Panc1 (cell line): ENCODE measurements at regions not wholly inside any gene's neighbourhood (a gene's known extent, or its start where the extent isn't known, plus 50 kb on each side); places are given as distances from the start of the nearest gene placed in this dataset.

Source experiments
- ATAC-seq: fragments of 200-7000 bp; cut with Tn5 transposase; 2 replicates; pipeline ENCODE4 v1.9.1; 2020; ENCODE audit warnings: mild to moderate bottlenecking, moderate library complexity
- BruUV-seq: library from RNA; stranded (reverse); fragments of 400-500 nt; replicated peaks from 2 replicates; lab custom pipeline; 2021; lab: Mats Ljungman, UMichigan
- CTCF ChIA-PET: fragments of 300-600 bp; sonication (Branson Sonifier 250); formaldehyde crosslinking; loops from one replicate; lab custom pipeline; 2022; ENCODE audit warnings: antibody characterized with exemption; lab: Charles Lee
- POLR2A ChIA-PET: fragments of 300-600 bp; sonication (Branson Sonifier 250); formaldehyde crosslinking; loops from one replicate; lab custom pipeline; 2022; ENCODE audit warnings: antibody characterized with exemption; lab: Charles Lee
- DNase-seq: peaks from one replicate; pipeline ENCODE4 v3.0.0-alpha.2; 2010; ENCODE audit warnings: low read depth, low spot score
- H3K27ac ChIP-seq: 2 replicates; pipeline ENCODE4 v1.5.1; 2011; ENCODE audit warnings: mild to moderate bottlenecking, low read length, inconsistent platforms
- H3K27me3 ChIP-seq: fragments of 200-500 bp; sonication (Bioruptor generic); 2 replicates; pipeline ENCODE4 v1.6.0; 2014; ENCODE audit warnings: low read length, inconsistent platforms; ENCODE audit not compliant: control insufficient read depth, insufficient read depth
- H3K36me3 ChIP-seq: fragments of 200-500 bp; sonication (Bioruptor generic); 2 replicates; pipeline ENCODE4 v1.5.1; 2014; ENCODE audit warnings: inconsistent platforms, mild to moderate bottlenecking, low read length, moderate library complexity; ENCODE audit not compliant: control insufficient read depth, insufficient read depth
- H3K4me1 ChIP-seq: 2 replicates; pipeline ENCODE4 v1.5.1; 2011; ENCODE audit warnings: inconsistent platforms, mild to moderate bottlenecking, low read length, moderate library complexity; ENCODE audit not compliant: control insufficient read depth, insufficient read depth
- H3K4me3 ChIP-seq, 2 experiments: 2 replicates each; pipeline ENCODE4 v1.5.1; 2011 to 2012; ENCODE audit warnings: low read depth in 2 of 2, low read length in 2 of 2, mild to moderate bottlenecking in 2 of 2, inconsistent platforms in 1 of 2, moderate library complexity in 1 of 2
- H3K9me3 ChIP-seq: fragments of 200-500 bp; sonication (Bioruptor generic); 2 replicates; pipeline ENCODE4 v1.5.1; 2014; ENCODE audit warnings: low read depth, mild to moderate bottlenecking, inconsistent platforms, low read length, moderate library complexity; ENCODE audit not compliant: control insufficient read depth, insufficient read depth
- CTCF ChIP-seq: fragments of 450-650 bp; IDR thresholded peaks from 2 replicates; pipeline ENCODE4 v1.5.1; 2017; ENCODE audit warnings: mild to moderate bottlenecking
- POLR2AphosphoS5 ChIP-seq: IDR thresholded peaks from 2 replicates; pipeline ENCODE4 v1.6.1; 2012; ENCODE audit warnings: mild to moderate bottlenecking, low read depth, low read length, moderate library complexity
- REST ChIP-seq, 2 experiments: IDR thresholded peaks; 2 replicates each; pipeline ENCODE4 v1.6.1; 2011 to 2012; ENCODE audit warnings: low read depth in 2 of 2, control low read depth in 1 of 2, low read length in 1 of 2, mild to moderate bottlenecking in 1 of 2, moderate library complexity in 1 of 2; ENCODE audit not compliant: insufficient read depth in 1 of 2
- SIN3A ChIP-seq: IDR thresholded peaks from 2 replicates; pipeline ENCODE4 v1.6.1; 2012; ENCODE audit warnings: low read depth, mild to moderate bottlenecking, low read length, moderate library complexity, borderline replicate concordance; ENCODE audit not compliant: insufficient read depth
- TCF7L2 ChIP-seq: IDR thresholded peaks from 2 replicates; pipeline ENCODE4 v1.6.1; 2011; ENCODE audit warnings: mild to moderate bottlenecking, low read depth, low read length, inconsistent platforms
- in situ Hi-C: cut with HindIII; loops from 2 replicates; pipeline ENCODE4 v1.10.0; 2016; ENCODE audit warnings: low sequenced_read_pairs, low pct_unique_long_range_greater_than_20kb
- intact Hi-C: fragments of 100-400 bp; cut with micrococcal nuclease; formaldehyde crosslinking; loops from one replicate; pipeline ENCODE4 v1.10.0; 2022; ENCODE audit not compliant: unreplicated experiment

DNA sequence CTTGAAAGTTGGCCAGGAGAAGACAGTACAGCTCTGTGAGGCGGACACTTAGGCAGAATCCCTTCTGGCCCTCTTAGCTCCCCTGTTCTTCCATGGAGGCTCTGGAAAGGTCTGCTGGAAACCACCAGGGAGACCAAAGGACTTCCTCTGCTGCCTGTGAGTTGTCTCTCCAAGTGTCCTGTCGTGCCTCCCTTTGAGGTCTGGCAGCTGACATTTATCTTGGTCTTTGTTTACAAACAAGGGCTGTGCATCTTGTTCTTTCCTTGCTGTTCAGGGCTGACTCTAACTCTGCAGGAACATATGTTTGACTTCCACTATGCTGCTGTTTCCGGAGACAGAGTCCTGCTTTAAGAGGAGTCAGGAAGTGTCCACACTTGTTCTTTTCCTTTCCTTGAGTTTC lies 159.9 kb upstream of the FRMD6 start:
- ATAC-seq (no peak), DNase-seq (no peak)
- Histone ChIP-seq H3K27me3 (no peaks in the 10 kb centered on the region), H3K36me3 (no peaks in the 10 kb centered on the region), H3K4me1 (no peaks in the 10 kb centered on the region), H3K9me3 (no peaks in the 10 kb centered on the region), H3K4me3 (no peak overlapping the region), H3K27ac (no peak overlapping the region)
- intact Hi-C loops (no loop called here), in situ Hi-C loops (no loop called here)
- POLR2A ChIA-PET: no interaction called here
- CTCF ChIA-PET: no interaction called here
- TF ChIP-seq POLR2AphosphoS5: no peak
- TF ChIP-seq SIN3A: no peak
- no peak for TF ChIP-seq TCF7L2
- TF ChIP-seq REST (IDR thresholded peaks at IDR 0.05; ENCODE audit: insufficient read depth in 1 of 2, low read depth in 2 of 2, low read length in 1 of 2): no peak
- no peak for TF ChIP-seq CTCF
- BruUV-seq: no TSS peak

GRCh38 chr14:51495319-51495718 lies 156.4 kb upstream of the FRMD6 start:
- H3K9me3 ChIP-seq: no peaks in the 10 kb centered on the region
- TF ChIP-seq REST (IDR thresholded peaks at IDR 0.05; ENCODE audit: insufficient read depth in 1 of 2, low read depth in 2 of 2, low read length in 1 of 2) (no peak), TCF7L2 (no peak), CTCF (no peak), POLR2AphosphoS5 (no peak), SIN3A (no peak)
- in situ Hi-C loops (no loop called here), intact Hi-C loops (no loop called here)
- ATAC-seq (no peak), DNase-seq (no peak)
- H3K27ac ChIP-seq: no peak overlapping the region
- CTCF ChIA-PET: no interaction called here
- H3K36me3 ChIP-seq: no peaks in the 10 kb centered on the region
- no peaks in the 10 kb centered on the region for H3K27me3 ChIP-seq
- no TSS peak for BruUV-seq
- H3K4me1 ChIP-seq: no peaks in the 10 kb centered on the region
- POLR2A ChIA-PET: no interaction called here
- no peak overlapping the region for H3K4me3 ChIP-seq
